ENCODE measurements at regions not wholly inside any gene's neighbourhood (a gene's known extent, or its start where the extent isn't known, plus 50 kb on each side); places are given as distances from the start of the nearest gene placed in this dataset.

DNA sequence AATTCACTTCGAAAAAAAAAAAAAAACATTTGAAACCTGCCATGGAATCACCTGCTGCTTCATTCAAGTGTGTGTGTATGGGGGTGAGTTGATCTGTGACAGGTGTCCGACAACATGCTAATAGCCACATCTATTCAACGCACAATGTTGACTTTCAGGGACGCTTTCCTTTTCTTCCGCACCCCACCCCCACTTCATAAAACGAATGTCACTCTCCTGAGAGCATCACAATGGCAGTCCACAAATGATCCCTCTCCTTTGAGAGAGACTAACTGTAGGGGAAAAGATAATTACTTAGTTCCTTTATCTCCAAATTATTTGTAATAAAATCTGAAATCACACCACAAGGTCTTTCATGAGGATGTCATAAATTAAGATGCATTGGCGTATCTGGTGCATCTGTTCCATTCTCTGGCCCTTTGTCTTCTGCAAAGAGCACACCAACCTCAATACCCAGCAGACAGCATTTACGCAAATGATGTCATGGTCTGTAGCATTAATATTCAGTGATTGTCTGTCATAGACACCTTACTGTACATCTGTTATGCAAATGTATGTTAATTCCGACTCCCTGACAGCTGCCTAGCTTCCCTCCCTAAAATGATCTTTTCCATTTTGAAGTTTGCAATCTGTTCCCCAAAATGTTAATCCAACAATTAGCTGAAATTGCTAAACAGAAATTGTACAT lies 640.0 kb upstream of the BOD1L1 start:
- in situ Hi-C loops (cut with HindIII; ENCODE audit: low pct_ligation_motif_present, low pct_unique_long_range_greater_than_20kb, low sequenced_read_pairs), result no loop called here
- DNase-seq, result no peak

DNA sequence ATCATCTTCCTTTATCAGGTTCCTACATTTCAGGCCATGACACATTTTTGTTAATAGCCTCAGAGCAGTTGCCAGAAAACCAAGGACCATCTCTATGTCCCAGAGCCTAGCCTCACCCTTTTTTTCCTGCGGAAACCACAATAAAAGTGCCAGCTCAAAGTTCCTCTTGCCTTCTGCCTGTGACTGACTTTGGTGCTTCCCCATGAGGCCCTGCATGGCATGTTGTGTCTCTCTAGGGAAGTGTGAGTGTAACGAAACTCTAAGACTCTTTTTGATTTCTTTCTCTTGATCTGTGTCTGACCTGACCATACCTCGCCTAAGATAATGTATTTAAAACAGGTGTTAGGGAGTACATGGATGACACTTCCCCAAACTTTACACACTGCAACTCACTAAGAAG lies 642.3 kb upstream of the BOD1L1 start:
- DNase-seq, result no peak
- in situ Hi-C loops (cut with HindIII; ENCODE audit: low pct_ligation_motif_present, low pct_unique_long_range_greater_than_20kb, low sequenced_read_pairs), result no loop called here

DNA sequence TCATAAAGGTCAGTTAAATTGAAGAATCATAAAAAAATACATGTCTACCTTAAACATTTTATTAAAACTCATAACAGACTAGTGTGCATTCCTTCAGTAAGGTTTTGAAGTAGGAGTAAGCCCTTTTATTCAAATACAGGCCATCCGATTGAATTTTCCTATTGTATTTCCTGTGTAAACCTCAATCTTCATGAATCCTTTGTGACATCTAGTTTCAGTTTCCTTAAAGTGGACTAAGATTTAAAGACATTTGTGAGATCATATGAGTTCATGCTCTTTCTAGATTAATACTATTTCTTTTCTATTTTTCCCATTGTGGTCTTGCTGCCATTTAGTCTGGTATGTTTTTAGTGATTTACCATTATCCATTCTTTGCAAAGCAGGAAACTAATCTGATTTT lies 644.7 kb upstream of the BOD1L1 start:
- in situ Hi-C loops (cut with HindIII; ENCODE audit: low pct_ligation_motif_present, low pct_unique_long_range_greater_than_20kb, low sequenced_read_pairs), result no loop called here
- no peak for DNase-seq

DNA sequence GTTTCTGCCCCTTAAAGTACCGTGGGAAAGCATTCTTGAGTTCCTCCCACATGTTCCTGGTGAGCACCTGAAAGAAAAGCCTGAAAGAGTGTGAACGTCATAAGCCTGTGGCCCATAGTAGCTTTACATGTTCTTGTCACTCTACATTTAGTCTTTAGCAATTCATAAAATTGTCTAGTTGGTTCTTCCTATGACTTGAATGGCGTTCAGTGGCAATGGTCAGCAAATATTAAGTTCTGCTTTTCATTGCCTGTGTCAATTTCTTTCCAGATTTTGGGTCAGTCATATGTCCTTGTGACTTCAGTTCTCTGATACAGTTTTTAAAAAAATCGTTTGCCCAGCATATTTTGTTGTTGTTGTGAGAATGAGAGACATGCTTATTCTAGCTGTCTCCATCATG lies 650.0 kb upstream of the BOD1L1 start:
- in situ Hi-C loops (cut with HindIII; ENCODE audit: low pct_ligation_motif_present, low pct_unique_long_range_greater_than_20kb, low sequenced_read_pairs), result no loop called here
- no peak for DNase-seq

DNA sequence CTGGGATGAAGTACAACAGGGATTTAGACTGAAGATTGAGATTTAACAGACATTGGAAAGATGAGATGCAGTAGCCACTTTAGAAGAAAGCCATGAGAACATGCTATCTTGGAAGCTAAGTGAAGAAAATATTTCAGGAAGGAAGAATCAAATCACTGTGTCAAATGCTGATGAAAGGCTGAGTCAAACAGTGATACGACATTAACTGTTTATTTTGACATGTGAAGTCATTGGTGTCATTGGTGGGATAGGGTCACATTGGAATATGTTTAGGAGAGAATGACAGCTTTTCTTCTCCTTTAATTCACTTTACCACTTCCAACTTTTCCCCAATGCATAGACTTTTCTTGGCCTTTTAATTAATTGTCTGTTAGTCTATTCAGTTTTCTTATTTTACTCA lies 653.0 kb upstream of the BOD1L1 start:
- in situ Hi-C loops (cut with HindIII; ENCODE audit: low pct_ligation_motif_present, low pct_unique_long_range_greater_than_20kb, low sequenced_read_pairs), result no loop called here
- no peak for DNase-seq

DNA sequence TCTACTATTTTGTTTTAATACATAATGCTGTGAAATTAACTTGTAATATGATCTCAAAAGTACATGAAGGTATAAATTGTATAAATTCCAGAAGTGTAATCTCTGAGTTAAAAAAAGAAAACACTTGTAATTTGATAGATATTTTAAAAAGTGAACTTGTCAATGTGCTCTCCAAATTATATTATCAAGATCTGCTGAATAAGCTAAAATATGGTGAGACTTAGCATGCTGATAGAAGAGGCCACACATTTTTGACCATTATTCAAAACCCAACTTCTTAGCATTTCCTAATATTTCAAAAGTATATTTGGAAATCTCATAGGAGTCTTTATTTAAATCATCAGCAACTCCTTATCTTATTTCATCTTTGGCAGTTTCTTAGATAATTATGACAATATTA lies 657.1 kb upstream of the BOD1L1 start:
- in situ Hi-C loops (cut with HindIII; ENCODE audit: low pct_ligation_motif_present, low pct_unique_long_range_greater_than_20kb, low sequenced_read_pairs), result no loop called here

DNA sequence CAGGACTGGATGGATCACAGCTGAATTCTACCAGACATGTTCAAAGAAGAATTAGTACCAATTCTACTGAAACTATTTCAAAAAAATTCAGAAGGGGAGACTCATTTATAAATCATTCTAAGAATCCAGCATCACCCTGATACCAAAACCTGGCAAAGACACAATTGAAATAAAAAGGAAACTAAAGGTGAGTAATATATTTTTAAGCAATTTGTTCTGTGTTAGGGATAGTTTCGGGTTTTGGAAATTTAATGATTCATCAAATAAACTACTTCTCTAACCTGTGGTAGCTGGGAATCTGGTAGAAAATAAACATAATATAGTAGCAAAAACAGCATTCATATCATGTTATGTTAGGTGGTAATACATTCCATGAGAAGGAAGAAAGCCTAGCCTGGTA lies 662.2 kb upstream of the BOD1L1 start:
- in situ Hi-C loops (cut with HindIII; ENCODE audit: low pct_ligation_motif_present, low pct_unique_long_range_greater_than_20kb, low sequenced_read_pairs), result no loop called here
- no peak for DNase-seq

More for the DNA sequence above, 657.1 kb upstream of the BOD1L1 start:
- no peak for DNase-seq

DNA sequence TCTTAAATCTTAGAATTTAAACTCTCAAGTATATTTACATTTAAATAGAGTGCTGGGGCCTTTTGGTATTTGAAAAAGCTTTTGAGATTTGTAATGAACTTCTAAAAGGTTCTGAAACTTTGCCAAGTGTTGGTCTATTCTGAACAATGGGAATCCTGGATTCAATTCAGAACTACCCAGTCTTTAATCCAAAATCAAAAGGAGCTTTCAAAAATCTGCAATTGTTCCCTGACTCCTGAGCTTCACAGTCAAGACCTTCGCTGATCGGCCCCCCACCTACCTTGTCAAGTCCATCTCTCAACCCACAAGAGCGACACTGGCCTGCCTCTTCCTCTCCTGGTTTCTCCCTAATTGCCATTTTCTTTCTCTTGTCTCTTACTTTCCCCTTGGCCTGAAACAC lies 666.1 kb upstream of the BOD1L1 start:
- in situ Hi-C loops (cut with HindIII; ENCODE audit: low pct_ligation_motif_present, low pct_unique_long_range_greater_than_20kb, low sequenced_read_pairs), result no loop called here
- DNase-seq, result no peak

DNA sequence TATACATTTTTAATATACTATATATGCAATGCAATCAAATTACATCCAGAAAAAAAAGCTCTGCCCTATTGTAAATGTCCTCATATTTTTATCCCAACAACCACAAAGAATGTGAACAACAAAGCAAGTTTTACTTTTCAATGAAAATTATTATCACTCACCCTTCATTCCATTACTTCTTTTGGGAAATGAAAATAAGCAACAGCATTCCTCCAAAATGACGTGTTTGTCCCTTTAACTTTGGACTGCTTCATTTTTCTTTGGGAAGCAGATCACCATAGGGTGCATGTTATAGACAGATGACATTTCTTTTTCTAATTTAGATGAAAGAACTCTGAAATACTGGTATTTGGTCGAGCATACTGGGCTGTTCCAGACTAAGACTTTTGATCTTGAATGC lies 667.1 kb upstream of the BOD1L1 start:
- in situ Hi-C loops (cut with HindIII; ENCODE audit: low pct_ligation_motif_present, low pct_unique_long_range_greater_than_20kb, low sequenced_read_pairs), result no loop called here
- no peak for DNase-seq

DNA sequence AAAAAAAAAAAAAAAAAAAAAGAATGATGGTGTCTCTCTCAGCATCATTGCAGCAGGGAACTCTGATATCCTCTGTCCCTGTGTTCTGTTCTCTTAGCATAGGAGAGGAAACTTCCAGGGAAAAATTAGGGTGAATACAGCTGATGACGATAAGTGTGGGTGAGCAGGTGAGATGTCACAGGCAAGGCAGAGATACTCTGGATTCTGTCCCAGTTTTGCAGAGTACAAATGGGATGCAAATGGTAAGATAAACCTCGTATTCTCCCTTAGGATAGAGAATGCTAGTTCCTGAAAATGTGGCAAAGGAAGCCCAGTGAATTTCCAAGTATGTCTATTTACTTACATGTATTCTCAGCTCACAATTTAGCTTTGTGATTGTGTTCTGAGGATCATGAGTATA lies 671.6 kb upstream of the BOD1L1 start:
- no peak for DNase-seq
- in situ Hi-C loops (cut with HindIII; ENCODE audit: low pct_ligation_motif_present, low pct_unique_long_range_greater_than_20kb, low sequenced_read_pairs), result no loop called here

DNA sequence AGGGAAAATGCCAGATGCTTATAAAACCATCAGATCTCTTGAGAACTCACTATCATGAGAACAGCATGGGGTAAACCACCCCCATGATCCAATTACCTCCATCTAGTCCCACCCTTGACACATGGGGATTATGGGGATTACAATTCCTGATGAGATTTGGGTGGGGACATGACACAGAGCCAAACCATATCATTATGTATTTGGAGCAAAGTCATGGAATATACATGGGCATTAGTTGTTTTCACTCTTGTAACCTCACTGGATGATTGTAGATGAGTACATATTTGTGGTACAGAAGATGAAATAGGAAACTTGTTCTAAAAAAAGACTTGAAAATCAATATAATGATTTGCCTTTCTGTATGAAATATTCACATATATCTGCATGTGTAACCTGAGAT lies 674.5 kb upstream of the BOD1L1 start:
- in situ Hi-C loops (cut with HindIII; ENCODE audit: low pct_ligation_motif_present, low pct_unique_long_range_greater_than_20kb, low sequenced_read_pairs), result no loop called here
- no peak for DNase-seq

DNA sequence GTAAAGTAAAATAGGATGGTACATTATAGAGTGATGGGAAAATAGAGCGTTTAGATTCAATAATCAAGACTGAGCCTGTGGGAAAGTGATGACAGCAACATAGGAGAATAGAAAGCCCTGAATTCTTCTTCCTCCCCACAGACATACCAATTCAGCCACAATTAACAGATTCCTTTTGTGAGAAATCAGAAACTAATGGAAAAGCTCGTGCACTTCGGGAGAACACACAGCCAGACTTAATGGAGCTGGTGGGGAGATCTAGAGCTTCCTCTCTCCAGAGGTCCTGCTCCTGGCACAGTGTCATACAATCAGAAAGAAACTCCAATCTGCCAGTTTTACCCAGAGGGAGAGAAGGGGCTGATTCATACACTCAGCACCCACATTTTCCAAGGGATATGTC lies 676.3 kb upstream of the BOD1L1 start:
- in situ Hi-C loops (cut with HindIII; ENCODE audit: low pct_ligation_motif_present, low pct_unique_long_range_greater_than_20kb, low sequenced_read_pairs), result no loop called here
- no peak for DNase-seq

DNA sequence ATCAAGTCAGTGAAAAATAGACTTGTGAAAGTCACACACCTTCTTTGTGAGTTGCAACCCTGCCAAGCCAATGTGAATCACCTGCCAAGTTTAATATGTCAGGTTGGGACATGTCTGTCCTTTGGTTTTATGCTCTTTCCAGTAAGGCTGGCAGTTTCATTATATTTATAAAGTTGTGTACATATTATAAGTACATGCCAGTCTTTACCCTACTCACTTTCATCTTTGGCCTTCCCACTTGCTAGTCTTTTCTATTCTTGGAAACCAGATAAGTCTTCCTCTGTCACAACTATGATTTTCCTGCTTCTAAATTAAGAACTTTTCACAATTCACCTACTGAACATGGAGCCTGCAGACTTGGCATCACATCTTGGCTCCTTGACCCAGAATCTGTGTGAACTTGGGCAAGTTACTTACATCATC lies 680.7 kb upstream of the BOD1L1 start:
- no peak for DNase-seq
- in situ Hi-C loops (cut with HindIII; ENCODE audit: low pct_ligation_motif_present, low pct_unique_long_range_greater_than_20kb, low sequenced_read_pairs), result no loop called here

DNA sequence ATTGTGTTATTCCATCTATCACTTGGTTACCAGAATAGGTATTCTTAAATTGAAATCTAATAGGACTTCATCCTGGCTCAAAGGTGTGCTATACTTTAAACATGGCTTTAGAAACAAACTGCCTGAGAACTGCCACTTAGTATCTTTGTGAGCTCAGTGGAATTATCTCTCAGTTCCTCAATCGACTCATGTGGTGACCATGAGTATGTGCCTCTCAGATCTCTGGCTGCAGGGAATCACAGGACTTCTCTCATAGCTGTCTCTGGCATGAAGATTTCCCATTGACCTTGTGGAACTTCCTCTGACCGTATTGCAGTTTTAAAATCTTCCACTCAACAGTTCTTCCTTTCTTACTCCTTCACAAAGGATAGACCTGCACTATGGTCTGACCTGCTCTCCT lies 681.9 kb upstream of the BOD1L1 start:
- in situ Hi-C loops (cut with HindIII; ENCODE audit: low pct_ligation_motif_present, low pct_unique_long_range_greater_than_20kb, low sequenced_read_pairs), result no loop called here
- no peak for DNase-seq

DNA sequence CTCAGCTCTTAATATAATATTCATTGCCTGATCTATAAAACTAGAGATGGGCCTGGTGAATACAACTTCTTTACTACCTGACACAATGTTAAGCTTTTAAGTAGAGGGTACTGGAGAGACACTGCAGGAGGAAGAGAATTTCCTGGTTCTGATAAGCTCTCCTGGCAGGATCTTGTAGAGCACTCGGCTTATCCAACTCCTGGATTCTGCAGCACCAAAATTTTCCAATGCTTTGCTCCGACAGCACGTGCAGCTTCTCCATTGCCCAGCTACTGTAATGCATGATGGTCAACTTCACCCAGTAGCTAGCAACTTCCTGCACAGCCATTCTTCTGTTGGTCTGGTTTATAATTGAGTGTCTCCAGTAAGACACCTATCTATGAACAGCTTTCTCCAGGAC lies 686.2 kb upstream of the BOD1L1 start:
- DNase-seq, result no peak
- in situ Hi-C loops (cut with HindIII; ENCODE audit: low pct_ligation_motif_present, low pct_unique_long_range_greater_than_20kb, low sequenced_read_pairs), result no loop called here

DNA sequence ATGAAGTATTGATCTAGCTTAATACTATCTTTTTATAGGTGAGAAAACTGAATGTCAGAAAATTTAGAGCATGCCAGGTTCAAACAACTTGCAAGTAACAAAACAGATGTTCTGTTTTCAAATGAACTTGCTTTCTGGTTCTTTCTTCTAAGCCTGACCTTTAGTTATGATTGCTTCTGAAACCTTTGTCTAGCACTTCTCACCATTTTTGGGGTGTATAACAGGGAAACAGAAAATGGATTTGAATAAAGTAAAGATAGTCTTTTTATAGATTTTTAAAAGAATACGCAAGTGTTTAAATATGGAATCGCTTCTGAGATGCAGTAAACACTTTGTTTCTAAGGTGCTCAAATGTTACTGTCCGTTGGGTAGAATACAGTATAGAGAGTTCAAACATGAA lies 687.2 kb upstream of the CPEB2 start:
- DNase-seq, result no peak
- in situ Hi-C loops (cut with HindIII; ENCODE audit: low pct_ligation_motif_present, low pct_unique_long_range_greater_than_20kb, low sequenced_read_pairs), result no loop called here

DNA sequence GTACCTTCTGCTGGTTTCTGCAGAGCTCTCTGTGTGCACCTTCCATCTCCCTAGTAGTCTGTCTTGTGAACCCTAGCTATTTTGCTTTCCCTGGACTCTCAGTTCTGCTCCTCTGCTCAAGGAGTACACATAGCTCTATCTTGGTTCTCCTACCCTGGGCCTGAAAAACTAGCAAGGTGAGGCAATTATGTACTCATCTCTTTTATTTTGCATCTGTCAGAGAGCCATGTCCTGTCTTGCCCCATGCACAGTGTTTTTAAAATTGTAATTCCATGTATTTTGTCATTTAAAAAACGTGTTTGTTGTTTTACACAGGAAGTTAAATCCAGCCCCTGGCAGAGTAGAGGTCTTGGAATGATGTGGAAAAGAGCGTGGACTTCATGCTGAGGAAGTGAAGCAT lies 684.9 kb upstream of the CPEB2 start:
- no peak for DNase-seq
- in situ Hi-C loops (cut with HindIII; ENCODE audit: low pct_ligation_motif_present, low pct_unique_long_range_greater_than_20kb, low sequenced_read_pairs), result no loop called here

DNA sequence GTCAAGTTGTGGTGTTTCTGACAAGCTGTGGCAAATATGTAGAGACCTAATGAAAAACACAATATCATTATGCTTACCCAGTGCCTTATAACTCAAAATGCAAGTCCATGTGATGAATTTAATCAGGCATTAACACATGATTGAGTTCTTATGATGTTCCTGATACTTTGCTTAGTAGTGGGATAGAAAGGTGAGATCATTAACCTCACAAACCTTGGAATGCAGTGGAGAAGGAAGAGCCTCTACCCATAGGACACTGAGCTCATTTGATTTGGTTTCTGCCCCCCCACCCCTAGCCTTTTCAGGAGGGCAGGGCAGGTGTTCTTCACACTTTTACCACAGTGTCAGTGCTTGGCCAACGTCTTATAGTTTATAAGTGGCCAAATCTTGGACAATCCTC lies 683.6 kb upstream of the CPEB2 start:
- no peak for DNase-seq
- in situ Hi-C loops (cut with HindIII; ENCODE audit: low pct_ligation_motif_present, low pct_unique_long_range_greater_than_20kb, low sequenced_read_pairs), result no loop called here

DNA sequence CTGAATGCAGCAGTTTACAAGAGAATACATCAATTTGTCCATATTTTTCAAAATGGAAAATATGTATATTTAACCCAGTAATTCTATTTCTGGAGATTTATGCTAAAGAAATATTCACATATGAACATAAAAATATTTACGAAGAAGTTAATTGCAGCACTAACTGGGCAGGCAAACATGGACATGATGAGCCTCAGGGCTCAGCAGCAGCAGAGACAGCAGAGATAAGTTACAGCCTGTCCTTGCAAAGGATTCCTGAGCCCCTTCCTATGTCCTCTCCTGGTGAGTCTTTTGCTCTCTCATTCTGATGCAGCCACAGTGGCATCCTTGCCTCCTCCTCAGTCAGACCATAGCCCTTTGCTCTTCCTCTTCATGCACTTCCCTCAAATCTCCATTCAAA lies 680.6 kb upstream of the CPEB2 start:
- in situ Hi-C loops (cut with HindIII; ENCODE audit: low pct_ligation_motif_present, low pct_unique_long_range_greater_than_20kb, low sequenced_read_pairs), result no loop called here

DNA sequence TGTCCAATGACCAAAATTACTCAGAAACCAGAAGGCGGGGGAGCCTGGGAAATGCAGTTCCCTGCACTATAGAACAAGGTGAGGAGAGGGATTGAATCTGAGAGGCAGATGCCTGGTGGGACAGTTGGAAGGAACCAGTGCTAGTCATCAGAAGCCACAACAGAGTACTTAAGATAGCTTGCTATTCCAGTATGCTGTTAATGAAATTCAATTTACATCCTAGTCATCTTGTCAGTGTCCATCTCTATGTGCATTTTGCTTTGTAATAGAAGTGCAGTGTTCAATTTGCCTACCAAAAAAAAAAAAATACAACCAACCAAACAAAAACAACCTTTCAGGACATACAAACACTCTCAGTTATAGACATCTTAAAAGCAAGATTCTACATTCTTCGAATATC lies 679.1 kb upstream of the CPEB2 start:
- DNase-seq, result no peak
- in situ Hi-C loops (cut with HindIII; ENCODE audit: low pct_ligation_motif_present, low pct_unique_long_range_greater_than_20kb, low sequenced_read_pairs), result no loop called here

More for the DNA sequence above, 680.6 kb upstream of the CPEB2 start:
- DNase-seq, result no peak

DNA sequence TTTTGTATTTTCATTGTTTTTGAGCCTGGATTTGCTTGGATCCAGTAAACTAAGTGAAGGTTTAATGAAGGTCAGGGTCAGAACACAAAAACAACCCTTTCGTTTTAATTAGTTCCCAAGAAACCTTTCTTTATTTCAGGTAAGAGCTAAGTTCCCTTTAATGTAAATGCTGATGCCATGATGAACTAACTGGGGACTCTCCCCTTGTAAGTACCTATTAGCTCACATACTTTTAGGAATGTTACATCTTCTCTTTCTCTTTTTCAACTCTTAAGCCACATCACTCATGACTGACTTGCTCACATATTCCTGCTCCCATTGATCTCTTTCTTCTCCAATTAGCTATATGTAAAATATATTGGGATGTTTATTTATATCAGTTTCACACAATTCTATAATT lies 673.1 kb upstream of the CPEB2 start:
- in situ Hi-C loops (cut with HindIII; ENCODE audit: low pct_ligation_motif_present, low pct_unique_long_range_greater_than_20kb, low sequenced_read_pairs), result no loop called here
- DNase-seq, result no peak

All from ACHN (cell line).